K562 (cell line): ENCODE measurements at regions not wholly inside any gene's neighbourhood (a gene's known extent, or its start where the extent isn't known, plus 50 kb on each side); places are given as distances from the start of the nearest gene placed in this dataset.

Experiments
- DACH1 ChIP-seq: fragments of 450-650 bp; IDR thresholded peaks from 2 replicates; pipeline ENCODE4 v1.6.1; 2018; ENCODE audit not compliant: partially characterized antibody
- PCBP1 ChIP-seq: fragments of 200-400 bp; formaldehyde crosslinking; IDR thresholded peaks from 2 replicates; pipeline ENCODE4 v1.6.1; 2018; ENCODE audit warnings: mild to moderate bottlenecking, low read depth, low read length; ENCODE audit not compliant: poor library complexity, severe bottlenecking
- RUNX1 ChIP-seq: sonication (generic); IDR thresholded peaks from 2 replicates; pipeline ENCODE4 v1.6.1; 2016; ENCODE audit warnings: antibody characterized with exemption, low read depth
- ZC3H8 ChIP-seq: fragments of 450-650 bp; IDR thresholded peaks from 2 replicates; pipeline ENCODE4 v1.6.1; 2017
- ZNF655 ChIP-seq: fragments of 250-450 bp; sonication (Bioruptor Pico); IDR thresholded peaks from 2 replicates; pipeline ENCODE4 v1.5.0; 2021
- ZNF699 ChIP-seq: fragments of 250-450 bp; sonication (Bioruptor Pico); IDR thresholded peaks from 2 replicates; pipeline ENCODE4 v1.8.0; 2021; ENCODE audit warnings: mild to moderate bottlenecking, moderate library complexity; ENCODE audit not compliant: insufficient replicate concordance
- TF ChIP-seq, protein P1 (sequence below), 2 experiments: fragments of 450-650 bp; IDR thresholded peaks; 2 replicates each; pipeline ENCODE4 v1.6.1; 2016; ENCODE audit warnings: mild to moderate bottlenecking in 2 of 2, borderline replicate concordance in 1 of 2, low read depth in 1 of 2, moderate library complexity in 1 of 2
- TF ChIP-seq, protein P2 (sequence below): fragments of 250-450 bp; sonication (Bioruptor Pico); IDR thresholded peaks from 2 replicates; pipeline ENCODE4 v1.9.0; 2021; ENCODE audit warnings: mild to moderate bottlenecking, inconsistent platforms
- TF ChIP-seq, protein P3 (sequence below): sonication (generic); formaldehyde crosslinking; IDR thresholded peaks from 2 replicates; pipeline ENCODE4 v1.8.1; 2023; ENCODE audit warnings: mild to moderate bottlenecking, missing genetic modification reagents

- TF ChIP-seq, protein P1, sequence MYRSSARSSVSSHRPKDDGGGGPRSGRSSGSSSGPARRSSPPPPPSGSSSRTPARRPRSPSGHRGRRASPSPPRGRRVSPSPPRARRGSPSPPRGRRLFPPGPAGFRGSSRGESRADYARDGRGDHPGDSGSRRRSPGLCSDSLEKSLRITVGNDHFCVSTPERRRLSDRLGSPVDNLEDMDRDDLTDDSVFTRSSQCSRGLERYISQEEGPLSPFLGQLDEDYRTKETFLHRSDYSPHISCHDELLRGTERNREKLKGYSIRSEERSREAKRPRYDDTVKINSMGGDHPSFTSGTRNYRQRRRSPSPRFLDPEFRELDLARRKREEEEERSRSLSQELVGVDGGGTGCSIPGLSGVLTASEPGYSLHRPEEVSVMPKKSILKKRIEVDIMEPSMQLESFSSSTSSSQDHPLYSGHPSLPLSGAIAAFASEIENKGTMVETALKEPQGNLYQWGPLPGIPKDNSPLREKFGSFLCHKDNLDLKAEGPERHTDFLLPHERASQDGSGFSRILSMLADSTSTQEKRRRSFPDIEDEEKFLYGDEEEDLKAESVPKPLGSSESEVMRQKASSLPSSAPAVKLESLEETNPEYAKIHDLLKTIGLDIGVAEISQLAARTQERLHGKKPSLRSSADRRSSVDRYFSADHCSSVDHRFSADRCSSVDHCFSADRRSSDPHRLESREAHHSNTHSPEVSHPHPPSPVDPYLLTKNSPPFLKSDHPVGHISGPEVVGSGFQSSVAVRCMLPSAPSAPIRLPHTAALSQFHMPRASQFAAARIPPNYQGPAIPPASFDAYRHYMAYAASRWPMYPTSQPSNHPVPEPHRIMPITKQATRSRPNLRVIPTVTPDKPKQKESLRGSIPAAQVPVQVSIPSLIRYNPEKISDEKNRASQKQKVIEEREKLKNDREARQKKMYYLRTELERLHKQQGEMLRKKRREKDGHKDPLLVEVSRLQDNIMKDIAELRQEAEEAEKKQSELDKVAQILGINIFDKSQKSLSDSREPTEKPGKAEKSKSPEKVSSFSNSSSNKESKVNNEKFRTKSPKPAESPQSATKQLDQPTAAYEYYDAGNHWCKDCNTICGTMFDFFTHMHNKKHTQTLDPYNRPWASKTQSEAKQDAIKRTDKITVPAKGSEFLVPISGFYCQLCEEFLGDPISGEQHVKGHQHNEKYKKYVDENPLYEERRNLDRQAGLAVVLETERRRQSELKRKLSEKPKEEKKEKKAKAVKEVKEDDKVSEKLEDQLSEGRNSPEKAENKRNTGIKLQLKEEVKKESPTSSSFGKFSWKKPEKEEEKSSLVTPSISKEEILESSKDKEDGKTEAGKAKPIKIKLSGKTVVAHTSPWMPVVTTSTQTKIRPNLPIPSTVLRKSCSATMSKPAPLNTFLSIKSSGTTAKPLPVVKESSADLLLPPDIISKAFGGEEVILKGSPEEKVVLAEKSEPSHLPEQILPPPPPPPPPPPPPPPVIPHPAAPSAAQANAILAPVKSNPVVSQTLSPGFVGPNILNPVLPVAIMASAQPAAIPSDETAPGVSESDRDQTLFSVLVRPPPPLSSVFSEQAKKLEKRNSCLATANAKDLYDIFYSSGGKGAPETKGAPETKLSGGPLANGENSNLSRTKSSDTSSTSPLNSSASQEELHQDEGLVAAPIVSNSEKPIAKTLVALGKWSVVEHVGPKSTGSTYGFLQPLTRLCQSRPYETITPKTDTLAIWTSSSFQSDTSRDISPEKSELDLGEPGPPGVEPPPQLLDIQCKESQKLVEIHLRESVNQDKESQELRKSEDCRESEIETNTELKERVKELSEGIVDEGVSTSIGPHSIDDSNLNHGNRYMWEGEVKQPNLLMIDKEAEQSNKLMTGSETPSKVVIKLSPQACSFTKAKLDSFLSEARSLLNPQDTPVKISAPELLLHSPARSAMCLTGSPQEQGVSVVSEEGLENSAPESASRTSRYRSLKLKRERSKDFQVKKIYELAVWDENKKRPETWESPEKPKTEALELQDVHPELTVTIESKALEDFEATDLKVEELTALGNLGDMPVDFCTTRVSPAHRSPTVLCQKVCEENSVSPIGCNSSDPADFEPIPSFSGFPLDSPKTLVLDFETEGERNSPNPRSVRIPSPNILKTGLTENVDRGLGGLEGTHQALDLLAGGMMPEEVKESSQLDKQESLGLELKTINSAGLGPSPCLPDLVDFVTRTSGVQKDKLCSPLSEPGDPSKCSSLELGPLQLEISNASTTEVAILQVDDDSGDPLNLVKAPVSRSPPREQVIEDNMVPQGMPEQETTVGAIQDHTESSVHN (IDR thresholded peaks at IDR 0.05; ENCODE audit: borderline replicate concordance in 1 of 2, low read depth in 1 of 2) = no peak
- no peak for TF ChIP-seq RUNX1
- TF ChIP-seq, protein P2, sequence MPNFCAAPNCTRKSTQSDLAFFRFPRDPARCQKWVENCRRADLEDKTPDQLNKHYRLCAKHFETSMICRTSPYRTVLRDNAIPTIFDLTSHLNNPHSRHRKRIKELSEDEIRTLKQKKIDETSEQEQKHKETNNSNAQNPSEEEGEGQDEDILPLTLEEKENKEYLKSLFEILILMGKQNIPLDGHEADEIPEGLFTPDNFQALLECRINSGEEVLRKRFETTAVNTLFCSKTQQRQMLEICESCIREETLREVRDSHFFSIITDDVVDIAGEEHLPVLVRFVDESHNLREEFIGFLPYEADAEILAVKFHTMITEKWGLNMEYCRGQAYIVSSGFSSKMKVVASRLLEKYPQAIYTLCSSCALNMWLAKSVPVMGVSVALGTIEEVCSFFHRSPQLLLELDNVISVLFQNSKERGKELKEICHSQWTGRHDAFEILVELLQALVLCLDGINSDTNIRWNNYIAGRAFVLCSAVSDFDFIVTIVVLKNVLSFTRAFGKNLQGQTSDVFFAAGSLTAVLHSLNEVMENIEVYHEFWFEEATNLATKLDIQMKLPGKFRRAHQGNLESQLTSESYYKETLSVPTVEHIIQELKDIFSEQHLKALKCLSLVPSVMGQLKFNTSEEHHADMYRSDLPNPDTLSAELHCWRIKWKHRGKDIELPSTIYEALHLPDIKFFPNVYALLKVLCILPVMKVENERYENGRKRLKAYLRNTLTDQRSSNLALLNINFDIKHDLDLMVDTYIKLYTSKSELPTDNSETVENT = no peak
- no peak for TF ChIP-seq ZNF655 (CRISPR knock-in tag)
- TF ChIP-seq DACH1 = no peak
- no peak for TF ChIP-seq ZC3H8
- TF ChIP-seq PCBP1 = no peak
- TF ChIP-seq, protein P3, sequence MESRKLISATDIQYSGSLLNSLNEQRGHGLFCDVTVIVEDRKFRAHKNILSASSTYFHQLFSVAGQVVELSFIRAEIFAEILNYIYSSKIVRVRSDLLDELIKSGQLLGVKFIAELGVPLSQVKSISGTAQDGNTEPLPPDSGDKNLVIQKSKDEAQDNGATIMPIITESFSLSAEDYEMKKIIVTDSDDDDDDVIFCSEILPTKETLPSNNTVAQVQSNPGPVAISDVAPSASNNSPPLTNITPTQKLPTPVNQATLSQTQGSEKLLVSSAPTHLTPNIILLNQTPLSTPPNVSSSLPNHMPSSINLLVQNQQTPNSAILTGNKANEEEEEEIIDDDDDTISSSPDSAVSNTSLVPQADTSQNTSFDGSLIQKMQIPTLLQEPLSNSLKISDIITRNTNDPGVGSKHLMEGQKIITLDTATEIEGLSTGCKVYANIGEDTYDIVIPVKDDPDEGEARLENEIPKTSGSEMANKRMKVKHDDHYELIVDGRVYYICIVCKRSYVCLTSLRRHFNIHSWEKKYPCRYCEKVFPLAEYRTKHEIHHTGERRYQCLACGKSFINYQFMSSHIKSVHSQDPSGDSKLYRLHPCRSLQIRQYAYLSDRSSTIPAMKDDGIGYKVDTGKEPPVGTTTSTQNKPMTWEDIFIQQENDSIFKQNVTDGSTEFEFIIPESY (CRISPR knock-in tag) = no peak
- no peak for TF ChIP-seq ZNF699
- TF ChIP-seq, all 486 proteins: peak for 0
These were observed 207.5 kb upstream of the HAAO start (continued) for GRCh38 chr2:42999856-43000241.
